Sigmoid colon (tissue), 3 donors: ENCODE measurements at regions not wholly inside any gene's neighbourhood (a gene's known extent, or its start where the extent isn't known, plus 50 kb on each side); places are given as distances from the start of the nearest gene placed in this dataset.

Source experiments
- POLR2A ChIP-seq, 2 donors: fragments of 450-650 bp; IDR thresholded peaks; one replicate each; pipeline ENCODE4 v1.6.1; 2016; ENCODE audit warnings: antibody characterized with exemption in 2 of 2, mild to moderate bottlenecking in 2 of 2, moderate library complexity in 2 of 2
- TF ChIP-seq, protein P1 (sequence below), 4 experiments: fragments of 450-650 bp in 3 of 4; fragments of 200-600 bp in 1 of 4; IDR thresholded peaks; one replicate each; pipeline ENCODE4 v1.5.1; 2016 to 2019; ENCODE audit warnings: antibody characterized with exemption in 4 of 4, mild to moderate bottlenecking in 3 of 4, moderate library complexity in 2 of 4

DNA sequence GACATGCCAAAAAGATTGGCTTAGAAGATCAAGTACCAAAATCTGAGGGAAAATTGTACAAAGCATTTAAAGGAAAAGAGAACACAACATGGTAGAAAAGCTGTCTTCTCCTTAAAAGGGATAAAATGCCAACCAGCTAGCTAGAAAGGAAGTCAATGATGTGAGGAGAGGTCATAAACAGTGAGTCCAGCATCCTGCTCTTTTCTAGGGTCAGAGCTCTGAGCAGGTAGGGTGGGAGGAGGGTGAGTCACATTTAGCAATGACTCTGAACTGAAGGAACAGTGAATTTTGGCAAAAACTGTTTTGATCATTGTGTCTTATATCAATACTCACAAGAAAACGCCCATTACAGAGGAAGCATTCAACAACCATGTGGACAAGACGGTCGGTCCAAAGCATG lies 322.3 kb downstream of the DAD1 start:
- TF ChIP-seq POLR2A (IDR thresholded peaks at IDR 0.05) = no peak
- TF ChIP-seq, protein P1, sequence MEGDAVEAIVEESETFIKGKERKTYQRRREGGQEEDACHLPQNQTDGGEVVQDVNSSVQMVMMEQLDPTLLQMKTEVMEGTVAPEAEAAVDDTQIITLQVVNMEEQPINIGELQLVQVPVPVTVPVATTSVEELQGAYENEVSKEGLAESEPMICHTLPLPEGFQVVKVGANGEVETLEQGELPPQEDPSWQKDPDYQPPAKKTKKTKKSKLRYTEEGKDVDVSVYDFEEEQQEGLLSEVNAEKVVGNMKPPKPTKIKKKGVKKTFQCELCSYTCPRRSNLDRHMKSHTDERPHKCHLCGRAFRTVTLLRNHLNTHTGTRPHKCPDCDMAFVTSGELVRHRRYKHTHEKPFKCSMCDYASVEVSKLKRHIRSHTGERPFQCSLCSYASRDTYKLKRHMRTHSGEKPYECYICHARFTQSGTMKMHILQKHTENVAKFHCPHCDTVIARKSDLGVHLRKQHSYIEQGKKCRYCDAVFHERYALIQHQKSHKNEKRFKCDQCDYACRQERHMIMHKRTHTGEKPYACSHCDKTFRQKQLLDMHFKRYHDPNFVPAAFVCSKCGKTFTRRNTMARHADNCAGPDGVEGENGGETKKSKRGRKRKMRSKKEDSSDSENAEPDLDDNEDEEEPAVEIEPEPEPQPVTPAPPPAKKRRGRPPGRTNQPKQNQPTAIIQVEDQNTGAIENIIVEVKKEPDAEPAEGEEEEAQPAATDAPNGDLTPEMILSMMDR (IDR thresholded peaks at IDR 0.05) = no peak
